GM10248 (cell line): ENCODE measurements at regions not wholly inside any gene's neighbourhood (a gene's known extent, or its start where the extent isn't known, plus 50 kb on each side); places are given as distances from the start of the nearest gene placed in this dataset.

Experiments
- CTCF ChIA-PET: fragments of 300-600 bp; sonication (Branson Sonifier 250); formaldehyde crosslinking; extraction: SDS; loops from one replicate; lab custom pipeline; 2021; ENCODE audit warnings: antibody characterized with exemption; lab: Yijun Ruan, JAX
- POLR2A ChIA-PET: fragments of 350-650 bp; sonication (Branson Sonifier 250); formaldehyde crosslinking; extraction: SDS; loops from one replicate; lab custom pipeline; 2020; ENCODE audit warnings: antibody characterized with exemption; lab: Yijun Ruan, JAX
- DNase-seq: peaks from one replicate; pipeline ENCODE4 v3.0.0; 2012; ENCODE audit errors: extremely low spot score
- TF ChIP-seq, protein P1 (sequence below): IDR thresholded peaks from 2 replicates; pipeline ENCODE4 v1.5.1; 2012; ENCODE audit warnings: mild to moderate bottlenecking, low read depth; ENCODE audit errors: extremely low read depth, missing control alignments, control extremely low read depth

DNA sequence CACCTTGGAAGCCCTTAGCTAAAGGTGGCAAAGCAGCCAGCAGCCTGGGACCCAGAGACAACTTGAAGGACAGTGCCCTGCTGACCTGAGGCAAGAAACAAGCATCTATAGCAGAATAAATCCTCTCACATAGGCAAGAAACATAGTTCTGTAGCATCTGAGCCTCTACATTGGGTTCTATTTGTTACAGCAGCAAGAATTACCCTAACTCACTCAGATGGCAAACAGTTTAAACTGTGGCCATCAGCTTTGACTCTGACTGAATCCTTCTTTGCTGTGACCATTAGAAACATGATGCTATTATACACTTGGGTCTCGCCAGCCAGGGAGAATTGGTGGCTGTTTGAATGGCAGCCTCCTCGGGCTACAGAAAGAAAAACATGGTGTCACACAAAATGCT lies 53.1 kb upstream of the CCL1 start:
- no peak for DNase-seq
- POLR2A ChIA-PET: no interaction called here
- TF ChIP-seq, protein P1, sequence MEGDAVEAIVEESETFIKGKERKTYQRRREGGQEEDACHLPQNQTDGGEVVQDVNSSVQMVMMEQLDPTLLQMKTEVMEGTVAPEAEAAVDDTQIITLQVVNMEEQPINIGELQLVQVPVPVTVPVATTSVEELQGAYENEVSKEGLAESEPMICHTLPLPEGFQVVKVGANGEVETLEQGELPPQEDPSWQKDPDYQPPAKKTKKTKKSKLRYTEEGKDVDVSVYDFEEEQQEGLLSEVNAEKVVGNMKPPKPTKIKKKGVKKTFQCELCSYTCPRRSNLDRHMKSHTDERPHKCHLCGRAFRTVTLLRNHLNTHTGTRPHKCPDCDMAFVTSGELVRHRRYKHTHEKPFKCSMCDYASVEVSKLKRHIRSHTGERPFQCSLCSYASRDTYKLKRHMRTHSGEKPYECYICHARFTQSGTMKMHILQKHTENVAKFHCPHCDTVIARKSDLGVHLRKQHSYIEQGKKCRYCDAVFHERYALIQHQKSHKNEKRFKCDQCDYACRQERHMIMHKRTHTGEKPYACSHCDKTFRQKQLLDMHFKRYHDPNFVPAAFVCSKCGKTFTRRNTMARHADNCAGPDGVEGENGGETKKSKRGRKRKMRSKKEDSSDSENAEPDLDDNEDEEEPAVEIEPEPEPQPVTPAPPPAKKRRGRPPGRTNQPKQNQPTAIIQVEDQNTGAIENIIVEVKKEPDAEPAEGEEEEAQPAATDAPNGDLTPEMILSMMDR: no peak
- CTCF ChIA-PET: interaction anchor here (1.1 to 1.4 kb wide), 2 partner anchors 16 to 72 kb away, joined by 3 read pairs; no protein-coding TSS in a partner anchor

DNA sequence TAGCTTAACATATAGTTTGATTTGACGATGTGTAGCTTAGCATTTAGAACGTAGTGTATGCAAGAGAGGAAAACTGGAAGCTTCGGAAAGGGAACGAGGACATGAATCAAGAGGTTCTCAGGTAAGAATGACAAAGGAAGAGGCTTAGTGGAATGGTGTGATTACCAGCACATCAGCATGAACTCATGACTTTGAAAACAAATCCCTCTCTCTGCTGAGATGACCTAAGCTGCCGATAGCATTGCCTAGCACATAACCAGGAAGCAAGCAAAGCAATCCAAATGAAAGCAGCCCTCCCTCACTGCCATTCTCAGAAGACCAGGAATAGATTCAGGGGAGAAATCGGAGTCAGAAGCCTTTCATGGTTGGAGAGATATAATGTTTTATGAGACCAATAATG lies 51.3 kb upstream of the CCL1 start:
- POLR2A ChIA-PET: no interaction called here
- TF ChIP-seq, protein P1: no peak
- no peak for DNase-seq
- CTCF ChIA-PET: interaction anchor here (0.7 to 1.6 kb wide), 3 partner anchors 17 to 727 kb away, joined by 3 read pairs; partner anchors contain the start of gene NLE1

DNA sequence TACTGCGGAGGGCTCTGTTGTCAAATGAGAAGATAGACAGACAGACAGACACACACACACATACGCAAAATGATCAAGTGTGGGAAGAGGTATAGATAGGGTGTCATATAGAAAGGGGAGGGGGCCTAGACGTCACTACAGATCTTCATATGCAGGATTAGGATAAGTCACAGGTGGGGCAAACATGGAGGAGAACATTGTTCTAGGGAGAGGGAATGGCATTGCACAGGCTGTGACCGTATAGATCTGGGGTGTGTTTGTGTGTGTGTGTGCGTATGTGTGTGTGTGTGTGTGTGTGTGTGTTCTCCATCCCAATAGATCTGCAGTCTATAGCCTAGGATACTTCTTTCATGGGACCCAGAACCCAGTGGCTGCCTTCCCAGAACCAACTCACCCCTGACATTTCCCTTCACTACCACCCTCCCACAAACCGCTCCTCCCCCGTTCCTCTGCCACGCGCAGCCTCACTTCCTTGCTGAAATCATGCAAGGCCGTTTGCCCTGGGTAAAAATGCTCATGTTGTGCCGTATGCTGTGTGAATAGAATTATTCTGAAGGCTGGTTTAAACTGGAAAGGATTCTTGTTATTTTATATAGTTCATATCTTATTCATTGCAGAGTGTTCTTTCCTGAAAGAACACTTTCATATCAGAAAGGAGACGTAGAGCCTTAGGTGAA lies 50.5 kb upstream of the CCL1 start:
- TF ChIP-seq, protein P1: no peak
- CTCF ChIA-PET: interaction anchor here (0.7 to 0.9 kb wide), 2 partner anchors 17 to 52 kb away, joined by 3 read pairs; no protein-coding TSS in a partner anchor
- POLR2A ChIA-PET: no interaction called here
- DNase-seq: no peak

DNA sequence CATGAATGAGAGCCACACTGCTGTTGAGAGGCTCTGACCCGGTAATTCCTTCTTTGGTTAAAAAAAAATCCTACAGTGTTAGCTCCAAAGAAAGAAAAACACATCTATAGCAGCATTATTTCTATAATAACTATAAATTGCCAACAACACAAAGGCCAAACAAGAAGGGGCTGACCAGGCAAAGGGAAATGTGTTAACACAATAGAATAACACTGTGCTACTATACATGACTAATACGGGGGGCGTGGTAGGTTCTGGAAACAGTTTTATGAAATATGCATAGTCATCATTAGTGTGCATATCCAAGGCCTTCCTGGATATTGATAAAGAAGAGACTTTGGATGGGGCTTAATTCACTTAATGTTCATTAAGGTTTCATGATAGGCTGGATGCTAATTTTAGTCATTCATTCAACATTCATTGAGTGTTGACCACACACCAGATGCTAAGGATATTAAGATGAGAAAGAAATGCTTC lies 50.0 kb upstream of the CCL1 start:
- TF ChIP-seq, protein P1: no peak
- CTCF ChIA-PET: interaction anchor here (2.6 kb wide), 1 partner anchor 7 kb away, joined by 14 read pairs; no protein-coding TSS in a partner anchor
- DNase-seq: no peak
- POLR2A ChIA-PET: no interaction called here
